ENCODE measurements at regions not wholly inside any gene's neighbourhood (a gene's known extent, or its start where the extent isn't known, plus 50 kb on each side); places are given as distances from the start of the nearest gene placed in this dataset.
"Not testable (repeated sequence)": the region's sequence is repeated elsewhere in the genome, so short reads cannot be mapped to it uniquely, and the experiment has no call there.

GRCh38 chr1:91104712-91105111 lies 82.9 kb upstream of the ZNF644 start:
- no peak for DNase-seq
- H3K4me1 ChIP-seq, result no peaks in the 10 kb centered on the region
- no peak overlapping the region for H3K4me3 ChIP-seq
- no peak overlapping the region for H3K27ac ChIP-seq
- intact Hi-C loops (cut with DNase I; ENCODE audit: low total_unique reads), result no loop called here
- no peaks in the 10 kb centered on the region for H3K36me3 ChIP-seq
- H3K27me3 ChIP-seq, result no peaks in the 10 kb centered on the region
- H3K9me3 ChIP-seq, result no peaks in the 10 kb centered on the region
- no peak for TF ChIP-seq POLR2AphosphoS5 (IDR thresholded peaks at IDR 0.05)
- TF ChIP-seq EP300 (IDR thresholded peaks at IDR 0.05), result no peak
- TF ChIP-seq CTCF (IDR thresholded peaks at IDR 0.05), result no peak
- no peak for TF ChIP-seq POLR2A (IDR thresholded peaks at IDR 0.05)

GRCh38 chr1:91101328-91101727 lies 79.5 kb upstream of the ZNF644 start:
- no peak overlapping the region for H3K27ac ChIP-seq
- no peak overlapping the region for H3K4me3 ChIP-seq
- H3K4me1 ChIP-seq, result no peaks in the 10 kb centered on the region
- no peaks in the 10 kb centered on the region for H3K9me3 ChIP-seq
- no peak for TF ChIP-seq POLR2AphosphoS5 (IDR thresholded peaks at IDR 0.05)
- no peak for TF ChIP-seq EP300 (IDR thresholded peaks at IDR 0.05)
- TF ChIP-seq CTCF (IDR thresholded peaks at IDR 0.05), result no peak
- no peak for TF ChIP-seq POLR2A (IDR thresholded peaks at IDR 0.05)
- H3K27me3 ChIP-seq, result no peaks in the 10 kb centered on the region
- intact Hi-C loops (cut with DNase I; ENCODE audit: low total_unique reads), result no loop called here
- WGBS, 5 donors, result 74 to 85% (median 77%) methylated on average over 5 of the region's 5 CpGs
- no peaks in the 10 kb centered on the region for H3K36me3 ChIP-seq
- DNase-seq, result no peak

- H3K9me3 ChIP-seq, result no peaks in the 10 kb centered on the region
- H3K36me3 ChIP-seq, result no peaks in the 10 kb centered on the region
- no peak overlapping the region for H3K27ac ChIP-seq
- H3K4me3 ChIP-seq, result no peak overlapping the region
- no peak for DNase-seq
- H3K4me1 ChIP-seq, result no peaks in the 10 kb centered on the region
- intact Hi-C loops (cut with DNase I; ENCODE audit: low total_unique reads), result no loop called here
- 51 to 71% (median 66%) methylated on average over 7 of the region's 7 CpGs for WGBS, 5 donors
- H3K27me3 ChIP-seq, result no peaks in the 10 kb centered on the region
- TF ChIP-seq CTCF (IDR thresholded peaks at IDR 0.05) (no peak), EP300 (IDR thresholded peaks at IDR 0.05) (no peak), POLR2AphosphoS5 (IDR thresholded peaks at IDR 0.05) (no peak), POLR2A (IDR thresholded peaks at IDR 0.05) (no peak)
These were observed 78.1 kb upstream of the ZNF644 start for GRCh38 chr1:91099746-91100621.

- 68 to 79% (median 71%) methylated on average over 3 of the region's 3 CpGs for WGBS, 5 donors
- H3K27me3 ChIP-seq, result no peaks in the 10 kb centered on the region
- no peaks in the 10 kb centered on the region for H3K4me1 ChIP-seq
- H3K27ac ChIP-seq, result no peak overlapping the region
- H3K4me3 ChIP-seq, result no peak overlapping the region
- intact Hi-C loops (cut with DNase I; ENCODE audit: low total_unique reads), result no loop called here
- DNase-seq, result no peak
- TF ChIP-seq CTCF (IDR thresholded peaks at IDR 0.05) (no peak), EP300 (IDR thresholded peaks at IDR 0.05) (no peak), POLR2A (IDR thresholded peaks at IDR 0.05) (no peak), POLR2AphosphoS5 (IDR thresholded peaks at IDR 0.05) (no peak)
- H3K36me3 ChIP-seq, result no peaks in the 10 kb centered on the region
- no peaks in the 10 kb centered on the region for H3K9me3 ChIP-seq
These were observed 76.6 kb upstream of the ZNF644 start for GRCh38 chr1:91098299-91098906.

- H3K36me3 ChIP-seq; intact Hi-C loops (cut with DNase I; ENCODE audit: low total_unique reads); H3K27ac ChIP-seq; H3K4me3 ChIP-seq; DNase-seq; H3K27me3 ChIP-seq; H3K9me3 ChIP-seq: not testable (repeated sequence)
- H3K4me1 ChIP-seq, result peaks cover 0 to 10% (median 2%) of the 10 kb centered on the region in 4 donors
- 93 to 96% (median 95%) methylated on average over 10 of the region's 10 CpGs for WGBS, 5 donors
These were observed 73.5 kb upstream of the ZNF644 start for GRCh38 chr1:91095321-91095720.
